OCI-LY7 (cell line): ENCODE measurements at regions not wholly inside any gene's neighbourhood (a gene's known extent, or its start where the extent isn't known, plus 50 kb on each side); places are given as distances from the start of the nearest gene placed in this dataset.

Experiments
- BruUV-seq: library from RNA; stranded (reverse); fragments of 400-500 nt; replicated peaks from 2 replicates; lab custom pipeline; 2021; lab: Mats Ljungman, UMichigan
- CTCF ChIA-PET: fragments of 300-600 bp; sonication (Branson Sonifier 250); formaldehyde crosslinking; loops from one replicate; lab custom pipeline; 2022; ENCODE audit warnings: antibody characterized with exemption; ENCODE audit not compliant: unreplicated experiment; lab: Charles Lee
- POLR2A ChIA-PET: fragments of 300-600 bp; sonication (Branson Sonifier 250); formaldehyde crosslinking; loops from one replicate; lab custom pipeline; 2022; ENCODE audit warnings: antibody characterized with exemption; lab: Charles Lee
- DNase-seq: peaks from one replicate; pipeline ENCODE4 v3.0.0-alpha.2; 2015; ENCODE audit warnings: low spot score
- H2AFZ ChIP-seq: fragments of 200-600 bp; sonication (generic), shearing (Covaris generic); 2 replicates; pipeline ENCODE4 v1.6.1; 2014; ENCODE audit warnings: mild to moderate bottlenecking, antibody characterized with exemption, low read length, moderate library complexity
- H3K27ac ChIP-seq: fragments of 200-600 bp; sonication (generic); 2 replicates; pipeline ENCODE4 v1.5.1; 2014; ENCODE audit warnings: mixed run types, low read depth, mild to moderate bottlenecking, moderate library complexity, low read length, inconsistent platforms; ENCODE audit not compliant: poor library complexity, severe bottlenecking
- H3K36me3 ChIP-seq: fragments of 200-600 bp; sonication (generic); 2 replicates; pipeline ENCODE4 v1.6.1; 2014; ENCODE audit warnings: mild to moderate bottlenecking, antibody characterized with exemption, low read length, moderate library complexity, mixed read lengths; ENCODE audit not compliant: insufficient read depth
- H3K4me1 ChIP-seq: fragments of 200-600 bp; sonication (generic); 2 replicates; pipeline ENCODE4 v1.5.1; 2014; ENCODE audit warnings: mild to moderate bottlenecking, low read length; ENCODE audit not compliant: insufficient read depth, poor library complexity, severe bottlenecking
- H3K4me2 ChIP-seq: fragments of 200-600 bp; sonication (generic); 2 replicates; pipeline ENCODE4 v1.6.1; 2014; ENCODE audit warnings: mild to moderate bottlenecking, low read length
- H3K4me3 ChIP-seq: fragments of 200-600 bp; sonication (generic); 2 replicates; pipeline ENCODE4 v1.5.1; 2014; ENCODE audit warnings: mild to moderate bottlenecking, low read depth, low read length; ENCODE audit not compliant: poor library complexity, severe bottlenecking
- H3K79me2 ChIP-seq: fragments of 200-600 bp; sonication (generic); 2 replicates; pipeline ENCODE4 v1.6.1; 2016; ENCODE audit warnings: low read depth, mild to moderate bottlenecking, low read length, moderate library complexity, mixed read lengths; ENCODE audit not compliant: insufficient read depth
- H3K9me2 ChIP-seq: fragments of 200-600 bp; sonication (generic); 2 replicates; pipeline ENCODE4 v1.6.1; 2016; ENCODE audit warnings: mild to moderate bottlenecking, low read length, mixed read lengths; ENCODE audit not compliant: insufficient read depth
- H3K9me3 ChIP-seq: fragments of 200-600 bp; sonication (generic); 2 replicates; pipeline ENCODE4 v1.6.1; 2014; ENCODE audit warnings: mild to moderate bottlenecking, mixed run types, low read length, mixed read lengths
- H4K20me1 ChIP-seq: fragments of 200-600 bp; sonication (generic); 2 replicates; pipeline ENCODE4 v1.6.1; 2014; ENCODE audit warnings: mild to moderate bottlenecking, antibody characterized with exemption, low read length, moderate library complexity, mixed read lengths; ENCODE audit not compliant: insufficient read depth
- EZH2phosphoT487 ChIP-seq: fragments of 200-600 bp; sonication (generic); IDR thresholded peaks from 2 replicates; pipeline ENCODE4 v1.6.1; 2018; ENCODE audit warnings: low read depth, borderline replicate concordance, mild to moderate bottlenecking, mixed run types, antibody characterized with exemption, low read length, moderate library complexity, mixed read lengths
- intact Hi-C: fragments of 100-400 bp; cut with micrococcal nuclease; formaldehyde crosslinking; loops from one replicate; pipeline ENCODE4 v1.10.0; 2022; ENCODE audit not compliant: unreplicated experiment
- TF ChIP-seq, protein P1 (sequence below): fragments of 200-600 bp; sonication (generic); conservative IDR thresholded peaks from 2 replicates; pipeline ENCODE4 v1.5.1; 2014; ENCODE audit warnings: mild to moderate bottlenecking, antibody characterized with exemption, low read length, moderate library complexity, mixed read lengths

DNA sequence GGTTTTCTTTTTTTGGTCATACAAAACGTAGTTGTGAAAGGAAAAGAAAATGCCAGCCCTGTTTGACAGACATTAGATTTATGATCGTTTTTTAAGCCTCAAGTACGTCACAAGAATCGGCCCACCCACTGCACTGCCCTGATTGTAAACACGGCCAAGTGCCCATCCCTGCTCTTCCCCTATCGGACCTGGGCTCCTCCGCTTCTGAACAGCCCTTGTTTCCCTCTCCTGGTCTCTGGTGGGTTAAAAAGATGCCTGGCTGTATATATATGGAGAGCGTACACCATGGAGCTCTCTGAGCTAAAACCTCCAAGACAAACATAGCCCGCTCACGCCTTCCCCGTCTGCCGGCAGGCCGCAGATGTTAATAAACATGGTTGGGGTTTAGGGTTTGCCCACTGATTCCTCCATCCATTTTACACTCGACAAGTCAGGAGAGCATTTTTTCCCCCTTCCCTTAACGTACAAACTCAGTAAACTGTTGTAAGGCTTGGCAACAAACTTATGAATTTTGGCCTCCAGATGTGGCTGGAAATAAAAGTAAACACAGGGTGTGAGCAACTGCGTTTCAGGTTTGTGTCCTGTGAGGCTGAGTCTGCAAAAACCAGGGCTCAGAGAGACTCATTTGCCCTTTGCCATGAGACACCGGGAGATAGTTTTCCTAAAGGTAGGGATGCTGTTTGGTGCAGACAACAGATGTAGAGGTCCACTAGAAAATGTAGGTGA lies 325.9 kb downstream of the SOX9 start:
- H3K27ac ChIP-seq: no peak overlapping the region
- TF ChIP-seq, protein P1, sequence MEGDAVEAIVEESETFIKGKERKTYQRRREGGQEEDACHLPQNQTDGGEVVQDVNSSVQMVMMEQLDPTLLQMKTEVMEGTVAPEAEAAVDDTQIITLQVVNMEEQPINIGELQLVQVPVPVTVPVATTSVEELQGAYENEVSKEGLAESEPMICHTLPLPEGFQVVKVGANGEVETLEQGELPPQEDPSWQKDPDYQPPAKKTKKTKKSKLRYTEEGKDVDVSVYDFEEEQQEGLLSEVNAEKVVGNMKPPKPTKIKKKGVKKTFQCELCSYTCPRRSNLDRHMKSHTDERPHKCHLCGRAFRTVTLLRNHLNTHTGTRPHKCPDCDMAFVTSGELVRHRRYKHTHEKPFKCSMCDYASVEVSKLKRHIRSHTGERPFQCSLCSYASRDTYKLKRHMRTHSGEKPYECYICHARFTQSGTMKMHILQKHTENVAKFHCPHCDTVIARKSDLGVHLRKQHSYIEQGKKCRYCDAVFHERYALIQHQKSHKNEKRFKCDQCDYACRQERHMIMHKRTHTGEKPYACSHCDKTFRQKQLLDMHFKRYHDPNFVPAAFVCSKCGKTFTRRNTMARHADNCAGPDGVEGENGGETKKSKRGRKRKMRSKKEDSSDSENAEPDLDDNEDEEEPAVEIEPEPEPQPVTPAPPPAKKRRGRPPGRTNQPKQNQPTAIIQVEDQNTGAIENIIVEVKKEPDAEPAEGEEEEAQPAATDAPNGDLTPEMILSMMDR: no peak
- TF ChIP-seq EZH2phosphoT487: no peak
- no peaks in the 10 kb centered on the region for H3K36me3 ChIP-seq
- H3K4me1 ChIP-seq: no peaks in the 10 kb centered on the region
- no peak overlapping the region for H2AFZ ChIP-seq
- H3K4me2 ChIP-seq: no peak overlapping the region
- no peak overlapping the region for H3K4me3 ChIP-seq
- intact Hi-C loops: no loop called here
- BruUV-seq: no TSS peak
- no peaks in the 10 kb centered on the region for H4K20me1 ChIP-seq
- CTCF ChIA-PET: no interaction called here
- DNase-seq: no peak
- no peaks in the 10 kb centered on the region for H3K9me2 ChIP-seq
- POLR2A ChIA-PET: no interaction called here
- H3K79me2 ChIP-seq: no peaks in the 10 kb centered on the region
- no peaks in the 10 kb centered on the region for H3K9me3 ChIP-seq

DNA sequence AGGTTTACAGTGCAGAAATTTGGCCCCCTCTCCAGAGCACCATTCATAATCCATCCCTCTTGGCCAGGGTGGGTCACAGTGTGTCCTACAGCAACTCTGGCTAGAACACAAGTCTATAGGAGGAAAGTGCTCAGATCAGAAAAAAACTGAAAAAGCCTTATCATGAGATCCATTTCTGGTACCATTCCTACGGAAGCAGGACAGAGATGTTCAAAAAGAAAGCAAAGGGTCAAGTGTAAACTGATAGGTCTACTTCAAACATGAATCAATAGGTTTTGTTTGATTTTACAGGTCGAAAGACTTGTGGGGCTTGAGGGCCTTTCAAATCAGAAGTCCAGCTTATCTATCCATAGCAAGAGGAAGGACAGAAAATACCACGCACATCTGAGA lies 326.4 kb downstream of the SOX9 start:
- Histone ChIP-seq H2AFZ (no peak overlapping the region), H3K27ac (no peak overlapping the region), H3K4me1 (no peaks in the 10 kb centered on the region), H3K9me2 (no peaks in the 10 kb centered on the region), H3K9me3 (no peaks in the 10 kb centered on the region), H3K4me3 (no peak overlapping the region), H4K20me1 (no peaks in the 10 kb centered on the region), H3K79me2 (no peaks in the 10 kb centered on the region), H3K36me3 (no peaks in the 10 kb centered on the region), H3K4me2 (no peak overlapping the region)
- intact Hi-C loops: no loop called here
- no peak for DNase-seq
- no TSS peak for BruUV-seq
- no peak for TF ChIP-seq EZH2phosphoT487
- TF ChIP-seq, protein P1: no peak
- ChIA-PET CTCF (no interaction called here), POLR2A (no interaction called here)

DNA sequence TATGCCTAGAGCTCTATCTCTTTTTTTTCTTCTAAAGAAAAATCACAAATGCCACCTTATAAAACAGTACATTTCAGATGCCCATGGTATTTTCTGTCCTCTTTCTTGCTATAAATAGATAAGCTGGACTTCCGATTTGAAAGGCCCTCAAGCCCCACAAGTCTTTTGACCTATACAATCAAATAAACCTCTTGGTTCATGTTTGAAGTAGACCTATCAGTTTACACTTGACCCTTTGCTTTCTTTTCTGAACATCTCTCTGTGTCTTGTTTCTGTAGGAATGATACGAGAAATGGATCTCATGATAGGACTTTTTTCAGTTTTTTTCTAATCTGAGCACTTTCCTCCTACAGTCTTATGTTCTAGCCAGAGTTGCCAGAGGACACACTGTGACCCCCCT lies 327.2 kb downstream of the SOX9 start:
- POLR2A ChIA-PET: interaction anchor here (0.6 to 1.0 kb wide), 2 partner anchors 32 to 1304 kb away, joined by 3 read pairs; no protein-coding TSS in a partner anchor
- no peaks in the 10 kb centered on the region for H3K4me1 ChIP-seq
- no peak for DNase-seq
- H2AFZ ChIP-seq: no peak overlapping the region
- H3K27ac ChIP-seq: no peak overlapping the region
- no peaks in the 10 kb centered on the region for H4K20me1 ChIP-seq
- H3K79me2 ChIP-seq: no peaks in the 10 kb centered on the region
- intact Hi-C loops: no loop called here
- no peaks in the 10 kb centered on the region for H3K36me3 ChIP-seq
- H3K4me3 ChIP-seq: no peak overlapping the region
- no TSS peak for BruUV-seq
- TF ChIP-seq EZH2phosphoT487: no peak
- TF ChIP-seq, protein P1: no peak
- no peaks in the 10 kb centered on the region for H3K9me3 ChIP-seq
- H3K9me2 ChIP-seq: no peaks in the 10 kb centered on the region
- no peak overlapping the region for H3K4me2 ChIP-seq
- CTCF ChIA-PET: no interaction called here
